GM23338 (cell line): ENCODE measurements at regions not wholly inside any gene's neighbourhood (a gene's known extent, or its start where the extent isn't known, plus 50 kb on each side); places are given as distances from the start of the nearest gene placed in this dataset.
A peak's percentile ranks its signal among the peaks of the same experiment; 100 is the strongest.

ENCODE experiments used
- ATAC-seq: fragments of 200-7000 bp; cut with Tn5 transposase; 3 replicates; pipeline ENCODE4 v1.9.1; 2020
- DNase-seq: peaks from one replicate; pipeline ENCODE4 v3.0.0-alpha.2; 2015; ENCODE audit warnings: low spot score
- H2AFZ ChIP-seq: fragments of 200-600 bp; sonication (generic); 2 replicates; pipeline ENCODE4 v1.8.0; 2016; ENCODE audit warnings: antibody characterized with exemption, mild to moderate bottlenecking, moderate library complexity
- H3F3A ChIP-seq: fragments of 200-600 bp; sonication (generic); replicated peaks from 2 replicates; pipeline ENCODE4 v1.8.0; 2017; ENCODE audit warnings: antibody characterized with exemption, mixed run types, low read depth
- H3K27ac ChIP-seq: fragments of 200-600 bp; sonication (generic); 2 replicates; pipeline ENCODE4 v1.6.1; 2016; ENCODE audit warnings: low read depth
- H3K27me3 ChIP-seq: fragments of 200-600 bp; sonication (generic); 2 replicates; pipeline ENCODE4 v1.8.0; 2016; ENCODE audit warnings: mild to moderate bottlenecking, mixed run types, moderate library complexity; ENCODE audit not compliant: insufficient read depth
- H3K36me3 ChIP-seq: fragments of 200-600 bp; sonication (generic); 2 replicates; pipeline ENCODE4 v1.8.0; 2016; ENCODE audit warnings: mild to moderate bottlenecking; ENCODE audit not compliant: insufficient read depth
- H3K4me1 ChIP-seq: fragments of 200-600 bp; sonication (generic); 2 replicates; pipeline ENCODE4 v1.8.0; 2016; ENCODE audit warnings: mild to moderate bottlenecking, moderate library complexity; ENCODE audit not compliant: insufficient read depth
- H3K4me2 ChIP-seq: fragments of 200-600 bp; sonication (generic); 2 replicates; pipeline ENCODE4 v1.7.1; 2017; ENCODE audit warnings: mixed run types
- H3K4me3 ChIP-seq: fragments of 200-600 bp; sonication (generic); 2 replicates; pipeline ENCODE4 v1.6.1; 2016; ENCODE audit warnings: mixed run types
- H3K79me2 ChIP-seq: fragments of 200-600 bp; sonication (generic); replicated peaks from 2 replicates; pipeline ENCODE4 v1.8.0; 2017; ENCODE audit warnings: mild to moderate bottlenecking; ENCODE audit not compliant: insufficient read depth
- H3K9me2 ChIP-seq: fragments of 200-600 bp; sonication (generic); 2 replicates; pipeline ENCODE4 v1.8.0; 2017; ENCODE audit not compliant: insufficient read depth
- H4K20me1 ChIP-seq: fragments of 200-600 bp; sonication (generic); replicated peaks from 2 replicates; pipeline ENCODE4 v1.8.0; 2017; ENCODE audit warnings: mild to moderate bottlenecking; ENCODE audit not compliant: insufficient read depth
- H3K27ac Mint-ChIP-seq: 2 replicates; pipeline ENCODE4 v1.8.0; 2020; ENCODE audit warnings: inconsistent platforms, mild to moderate bottlenecking, moderate library complexity, mixed read lengths
- H3K27me3 Mint-ChIP-seq: 3 replicates; pipeline ENCODE4 v1.8.0; 2022; ENCODE audit warnings: low read depth, mild to moderate bottlenecking, moderate library complexity, mixed read lengths, inconsistent platforms; ENCODE audit not compliant: insufficient read depth, poor library complexity
- H3K36me3 Mint-ChIP-seq: 3 replicates; pipeline ENCODE4 v1.8.0; 2021; ENCODE audit warnings: low read depth, mild to moderate bottlenecking, inconsistent platforms, moderate library complexity, mixed read lengths
- H3K4me1 Mint-ChIP-seq: 3 replicates; pipeline ENCODE4 v1.8.0; 2020; ENCODE audit warnings: mild to moderate bottlenecking, inconsistent platforms, mixed read lengths
- H3K4me3 Mint-ChIP-seq: 3 replicates; pipeline ENCODE4 v1.8.0; 2021; ENCODE audit warnings: moderate library complexity, mild to moderate bottlenecking, inconsistent platforms, mixed read lengths
- H3K9me3 Mint-ChIP-seq: 3 replicates; pipeline ENCODE4 v1.8.0; 2020; ENCODE audit warnings: moderate library complexity, mild to moderate bottlenecking, inconsistent platforms, mixed read lengths
- CREB1 ChIP-seq: fragments of 250-450 bp; sonication (Bioruptor Pico); IDR thresholded peaks from 2 replicates; pipeline ENCODE4 v1.5.0; 2020; ENCODE audit warnings: low read depth, mild to moderate bottlenecking, moderate library complexity
- EZH2phosphoT487 ChIP-seq: fragments of 200-600 bp; sonication (generic); IDR thresholded peaks from one replicate; pipeline ENCODE4 v1.8.1; 2018; ENCODE audit warnings: antibody characterized with exemption; ENCODE audit not compliant: unreplicated experiment
- JUNB ChIP-seq: IDR thresholded peaks from one replicate; pipeline ENCODE4 v1.6.1; 2016; ENCODE audit warnings: antibody characterized with exemption; ENCODE audit not compliant: unreplicated experiment
- NANOG ChIP-seq: IDR thresholded peaks from 2 replicates; pipeline ENCODE4 v1.6.1; 2016; ENCODE audit warnings: antibody characterized with exemption, borderline replicate concordance
- POLR2AphosphoS5 ChIP-seq: IDR thresholded peaks from 2 replicates; pipeline ENCODE4 v1.6.1; 2016; ENCODE audit warnings: antibody characterized with exemption, low read depth
- TF ChIP-seq, protein P1 (sequence below), 2 experiments: fragments of 200-600 bp in 1 of 2; sonication (generic) in 1 of 2; conservative IDR thresholded peaks; 2 replicates each; pipeline versions ENCODE4 v1.5.1 to v1.6.1; 2016 to 2017; ENCODE audit warnings: antibody characterized with exemption in 2 of 2, low read depth in 2 of 2, mild to moderate bottlenecking in 2 of 2, moderate library complexity in 1 of 2

DNA sequence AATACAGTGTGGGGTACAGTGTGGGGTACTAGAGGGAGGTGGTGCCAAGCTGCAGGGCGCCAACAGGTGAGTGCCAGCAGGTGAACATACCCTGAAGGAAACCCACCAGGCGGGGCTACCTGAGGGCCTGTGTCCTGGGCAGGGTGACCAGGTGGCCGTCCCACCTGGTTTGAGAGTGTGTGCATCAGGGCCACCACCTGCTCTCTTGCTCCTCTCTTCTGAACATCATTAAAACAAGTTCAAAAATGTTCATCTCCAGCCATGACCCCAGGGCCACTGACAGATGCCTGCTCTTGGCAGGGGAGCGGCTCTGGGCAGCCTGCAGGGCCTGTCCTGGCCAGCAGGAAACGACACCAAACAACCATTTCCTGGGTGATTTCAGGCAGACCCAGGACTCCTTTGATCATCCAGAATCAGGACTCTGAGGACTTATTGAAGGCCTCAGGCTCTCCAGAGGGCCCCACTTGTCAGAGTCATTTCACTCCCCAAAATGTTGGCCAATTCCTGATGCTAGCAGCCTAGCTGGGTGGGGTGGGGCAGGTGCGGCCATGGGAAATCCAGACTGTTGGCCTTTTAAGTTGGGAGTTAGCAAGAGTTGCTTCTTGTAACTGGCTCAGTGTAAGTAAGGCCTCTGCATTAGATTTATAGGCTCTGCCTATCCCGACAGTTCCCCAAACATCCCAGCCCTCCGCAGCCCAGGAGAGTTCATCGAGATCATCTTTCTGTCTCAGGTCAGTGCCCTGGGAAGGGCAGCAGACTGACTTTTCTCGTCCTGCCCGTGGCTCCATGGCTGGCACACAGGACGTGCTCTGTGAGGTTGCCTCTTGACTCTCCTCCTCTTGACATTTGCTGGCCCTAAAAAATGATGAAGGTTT, 111.5 kb upstream of the ZNF236 start:
- Histone ChIP-seq H2AFZ (no peak overlapping the region), H3K4me1 (no peaks in the 10 kb centered on the region), H3K4me2 (no peak overlapping the region), H3K79me2 (no peaks in the 10 kb centered on the region), H3F3A (no peaks in the 10 kb centered on the region), H3K36me3 (no peaks in the 10 kb centered on the region), H3K4me3 (no peak overlapping the region), H4K20me1 (no peaks in the 10 kb centered on the region), H3K9me2 (no peaks in the 10 kb centered on the region), H3K27me3 (no peaks in the 10 kb centered on the region), H3K27ac (no peak overlapping the region)
- Mint-ChIP-seq H3K4me3 (no peak overlapping the region), H3K27ac (no peak overlapping the region), H3K4me1 (peaks cover 11% of the 10 kb centered on the region; the same call in 1 of the 3 replicates), H3K36me3 (no peaks in the 10 kb centered on the region), H3K27me3 (peaks cover 5% of the 10 kb centered on the region), H3K9me3 (no peaks in the 10 kb centered on the region)
- no peak for ATAC-seq
- DNase-seq: no peak
- TF ChIP-seq JUNB: no peak

DNA sequence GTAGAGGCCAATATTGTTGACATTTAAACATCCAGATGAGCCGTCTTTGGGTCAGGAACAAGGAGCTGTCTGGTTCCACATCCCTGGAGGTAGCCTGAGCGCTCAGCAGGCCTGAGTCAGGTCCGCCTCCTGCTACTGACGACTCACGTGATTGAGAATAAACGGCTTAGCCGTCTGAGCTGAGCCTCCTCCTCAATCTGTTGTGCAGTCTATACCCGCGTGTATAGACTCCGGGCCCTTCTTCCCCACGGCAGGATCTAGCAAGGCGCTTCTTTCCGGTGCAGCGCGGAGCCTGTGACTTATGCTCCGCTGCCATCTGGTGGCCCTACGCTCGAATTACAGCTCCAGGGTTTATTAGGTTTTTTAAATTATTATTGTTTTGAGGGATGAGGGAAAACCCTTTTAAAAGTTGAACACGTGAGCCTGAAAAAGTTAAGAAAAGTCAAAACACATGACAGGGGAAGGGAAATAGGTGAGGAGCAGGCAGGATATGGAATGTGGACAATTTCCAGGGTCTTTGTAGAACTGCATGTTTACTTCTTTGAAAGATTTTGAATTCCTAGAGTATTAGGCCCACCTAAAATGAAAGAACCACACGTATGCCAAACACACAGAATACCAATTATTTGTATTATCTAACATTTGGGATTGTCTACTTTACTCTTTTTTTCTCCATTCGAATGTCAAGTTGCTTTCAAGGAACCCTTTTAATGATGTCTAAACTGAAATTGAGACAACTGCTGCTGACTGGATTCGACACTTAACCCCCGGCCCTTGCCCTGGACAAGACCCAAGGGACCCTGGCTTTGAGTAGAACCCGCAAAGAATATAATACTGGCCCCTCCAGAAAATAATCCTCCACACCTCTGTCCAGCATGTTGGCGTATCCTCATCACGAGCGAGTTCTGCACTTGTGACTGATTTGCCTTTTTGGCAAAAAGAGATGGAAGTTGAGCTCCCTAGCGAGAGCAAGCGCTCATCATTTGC, 112.4 kb upstream of the ZNF236 start:
- Mint-ChIP-seq H3K9me3 (no peaks in the 10 kb centered on the region), H3K4me3 (no peak overlapping the region), H3K4me1 (peaks cover 11% of the 10 kb centered on the region; the same call in 1 of the 3 replicates), H3K27ac (no peak overlapping the region), H3K27me3 (peaks cover 5% of the 10 kb centered on the region), H3K36me3 (no peaks in the 10 kb centered on the region)
- Histone ChIP-seq H3F3A (no peaks in the 10 kb centered on the region), H3K27ac (no peak overlapping the region), H3K4me1 (no peaks in the 10 kb centered on the region), H3K27me3 (no peaks in the 10 kb centered on the region), H3K4me2 (no peak overlapping the region), H2AFZ (peak overlapping the region; percentile 95), H4K20me1 (no peaks in the 10 kb centered on the region), H3K9me2 (no peaks in the 10 kb centered on the region), H3K79me2 (no peaks in the 10 kb centered on the region), H3K36me3 (no peaks in the 10 kb centered on the region), H3K4me3 (no peak overlapping the region)
- ATAC-seq: peak; percentile 92
- DNase-seq: peak; percentile 87
- TF ChIP-seq, protein P1, sequence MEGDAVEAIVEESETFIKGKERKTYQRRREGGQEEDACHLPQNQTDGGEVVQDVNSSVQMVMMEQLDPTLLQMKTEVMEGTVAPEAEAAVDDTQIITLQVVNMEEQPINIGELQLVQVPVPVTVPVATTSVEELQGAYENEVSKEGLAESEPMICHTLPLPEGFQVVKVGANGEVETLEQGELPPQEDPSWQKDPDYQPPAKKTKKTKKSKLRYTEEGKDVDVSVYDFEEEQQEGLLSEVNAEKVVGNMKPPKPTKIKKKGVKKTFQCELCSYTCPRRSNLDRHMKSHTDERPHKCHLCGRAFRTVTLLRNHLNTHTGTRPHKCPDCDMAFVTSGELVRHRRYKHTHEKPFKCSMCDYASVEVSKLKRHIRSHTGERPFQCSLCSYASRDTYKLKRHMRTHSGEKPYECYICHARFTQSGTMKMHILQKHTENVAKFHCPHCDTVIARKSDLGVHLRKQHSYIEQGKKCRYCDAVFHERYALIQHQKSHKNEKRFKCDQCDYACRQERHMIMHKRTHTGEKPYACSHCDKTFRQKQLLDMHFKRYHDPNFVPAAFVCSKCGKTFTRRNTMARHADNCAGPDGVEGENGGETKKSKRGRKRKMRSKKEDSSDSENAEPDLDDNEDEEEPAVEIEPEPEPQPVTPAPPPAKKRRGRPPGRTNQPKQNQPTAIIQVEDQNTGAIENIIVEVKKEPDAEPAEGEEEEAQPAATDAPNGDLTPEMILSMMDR (conservative IDR thresholded peaks at IDR 0.05; ENCODE audit: low read depth in 2 of 2): peak; percentile 91 to 97
- TF ChIP-seq CREB1 (CRISPR knock-in tag): no peak

DNA sequence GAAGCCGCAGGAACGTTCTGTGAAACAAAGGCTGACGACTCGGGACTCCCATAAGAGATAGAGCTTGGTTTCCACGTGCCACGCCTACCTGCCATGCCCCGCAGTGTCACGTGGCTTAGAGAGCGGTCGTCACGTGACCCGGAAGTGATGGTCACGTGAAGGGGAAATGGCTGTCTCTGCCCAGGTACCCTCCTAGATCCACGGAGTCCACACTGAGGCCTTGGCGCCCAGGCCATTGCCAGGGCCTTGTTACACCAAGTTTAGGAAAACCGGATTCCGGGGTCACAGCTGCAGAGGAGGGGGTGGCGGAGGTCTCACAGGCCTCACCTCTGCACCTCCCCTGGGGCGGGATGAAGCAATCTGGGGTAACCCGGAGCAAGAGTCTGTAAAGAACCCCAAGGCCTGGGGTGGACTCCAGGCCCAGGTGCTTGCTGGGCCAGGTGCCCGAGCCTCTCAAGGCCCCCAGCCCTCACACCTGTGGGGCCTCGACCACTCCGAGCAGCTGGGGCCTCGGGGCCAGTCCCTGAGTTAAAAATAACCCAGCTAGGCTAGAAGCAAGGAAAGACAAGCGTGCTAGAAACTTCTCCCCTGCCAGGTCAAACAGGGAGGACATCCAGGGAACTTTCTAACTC, 113.5 kb upstream of the ZNF236 start:
- Histone ChIP-seq H3K36me3 (no peaks in the 10 kb centered on the region), H3K27ac (no peak overlapping the region), H3K4me3 (no peak overlapping the region), H3K4me1 (no peaks in the 10 kb centered on the region), H3K4me2 (no peak overlapping the region), H2AFZ (peak overlapping the region; percentile 95), H3F3A (no peaks in the 10 kb centered on the region), H3K79me2 (no peaks in the 10 kb centered on the region), H3K27me3 (no peaks in the 10 kb centered on the region), H3K9me2 (no peaks in the 10 kb centered on the region), H4K20me1 (no peaks in the 10 kb centered on the region)
- ATAC-seq: no peak
- Mint-ChIP-seq H3K9me3 (no peaks in the 10 kb centered on the region), H3K27me3 (peaks cover 5% of the 10 kb centered on the region), H3K4me3 (no peak overlapping the region), H3K4me1 (peaks cover 11% of the 10 kb centered on the region; the same call in 1 of the 3 replicates), H3K36me3 (no peaks in the 10 kb centered on the region), H3K27ac (no peak overlapping the region)
- DNase-seq: no peak
- no peak for TF ChIP-seq EZH2phosphoT487
- no peak for TF ChIP-seq JUNB
- no peak for TF ChIP-seq NANOG
- no peak for TF ChIP-seq POLR2AphosphoS5
